ENCODE measurements at regions not wholly inside any gene's neighbourhood (a gene's known extent, or its start where the extent isn't known, plus 50 kb on each side); places are given as distances from the start of the nearest gene placed in this dataset.

GRCh38 chr13:67374391-67374790 lies 144.3 kb upstream of the PCDH9 start:
- DNase-seq, result no peak

GRCh38 chr13:67372868-67373464 lies 142.8 kb upstream of the PCDH9 start:
- DNase-seq, result no peak

GRCh38 chr13:67369895-67370660 lies 139.9 kb upstream of the PCDH9 start:
- DNase-seq, result no peak

GRCh38 chr13:67367399-67367798 lies 137.3 kb upstream of the PCDH9 start:
- DNase-seq, result no peak

DNA sequence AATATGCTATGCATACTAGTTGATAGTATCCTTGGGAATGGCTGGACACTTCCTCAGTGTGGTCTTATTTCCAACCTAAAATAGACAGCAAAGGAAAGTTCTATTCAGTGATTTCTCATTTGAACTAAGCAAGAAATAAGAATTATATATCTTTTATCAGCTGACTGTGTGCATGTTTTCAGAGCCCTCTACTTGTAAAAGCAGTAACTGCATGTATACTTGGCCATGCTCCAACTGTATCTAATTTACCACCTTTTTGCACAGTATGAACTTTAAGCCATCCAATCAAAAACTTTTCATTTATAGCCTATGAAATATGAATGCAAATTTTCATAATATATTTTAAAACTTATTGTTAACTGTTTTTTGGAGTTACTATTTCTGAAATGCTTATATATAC lies 136.4 kb upstream of the PCDH9 start:
- no peak for DNase-seq

GRCh38 chr13:67355812-67356476 lies 125.8 kb upstream of the PCDH9 start:
- DNase-seq, result no peak

GRCh38 chr13:67353941-67354340 lies 123.8 kb upstream of the PCDH9 start:
- no peak for DNase-seq

- DNase-seq, result no peak
Observed at GRCh38 chr13:67353031-67353430, 122.9 kb upstream of the PCDH9 start.

DNA sequence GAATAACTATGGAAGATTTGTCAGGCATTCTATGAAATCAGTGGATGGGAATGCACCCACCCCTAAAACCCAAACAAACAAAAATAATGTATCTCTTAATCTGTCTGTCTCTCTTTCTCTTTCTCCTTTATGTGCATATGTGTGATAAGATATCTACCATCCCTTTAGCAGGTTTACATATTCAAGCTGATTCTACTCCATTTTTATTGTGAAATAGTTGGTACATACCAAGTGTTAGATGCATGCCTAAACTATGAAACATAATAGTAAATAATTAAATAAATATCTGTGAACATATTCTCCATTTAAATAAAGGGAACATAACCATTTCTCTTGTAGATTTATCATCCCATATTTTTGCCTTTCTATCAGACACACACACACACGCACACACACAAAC lies 121.8 kb upstream of the PCDH9 start:
- DNase-seq, result no peak

DNA sequence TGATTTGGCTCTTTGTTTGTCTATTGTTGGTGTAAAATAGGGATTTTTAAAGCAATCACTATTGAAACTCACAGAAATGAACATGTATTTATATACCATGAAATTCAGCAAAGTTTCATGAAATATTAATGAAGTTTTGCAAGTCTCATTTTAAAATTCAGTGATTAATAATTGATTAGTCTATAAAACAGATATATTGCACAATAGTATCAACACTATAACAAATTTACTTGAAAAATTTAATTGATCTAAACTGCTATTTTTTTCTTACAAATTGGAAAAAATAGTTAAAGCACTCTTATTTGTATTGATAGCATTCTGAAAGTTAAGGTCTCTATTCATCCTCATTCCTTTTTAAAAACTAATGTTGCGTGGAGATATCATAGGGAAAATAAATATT lies 121.0 kb upstream of the PCDH9 start:
- DNase-seq, result no peak

DNA sequence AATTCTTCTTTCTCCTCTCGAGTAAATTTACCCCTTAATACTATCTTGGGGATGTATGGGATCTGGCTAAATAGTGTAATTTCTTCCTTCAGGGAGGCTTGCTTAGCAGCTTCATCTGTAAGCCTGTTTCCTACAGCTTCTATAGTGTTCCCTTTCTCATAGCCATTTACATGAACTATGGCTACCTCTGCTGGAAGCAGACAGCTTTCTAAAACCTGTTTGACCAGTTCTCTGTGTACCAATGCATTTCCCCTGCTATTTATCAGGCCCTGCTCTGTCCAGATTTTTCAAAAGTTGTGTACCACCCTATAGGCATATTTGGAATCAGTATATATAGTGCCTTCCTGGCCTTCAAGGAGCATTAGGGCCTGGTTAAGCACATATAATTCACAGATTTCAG lies 113.6 kb upstream of the PCDH9 start:
- DNase-seq, result no peak

GRCh38 chr13:67341406-67341805 lies 111.3 kb upstream of the PCDH9 start:
- DNase-seq, result no peak

DNA sequence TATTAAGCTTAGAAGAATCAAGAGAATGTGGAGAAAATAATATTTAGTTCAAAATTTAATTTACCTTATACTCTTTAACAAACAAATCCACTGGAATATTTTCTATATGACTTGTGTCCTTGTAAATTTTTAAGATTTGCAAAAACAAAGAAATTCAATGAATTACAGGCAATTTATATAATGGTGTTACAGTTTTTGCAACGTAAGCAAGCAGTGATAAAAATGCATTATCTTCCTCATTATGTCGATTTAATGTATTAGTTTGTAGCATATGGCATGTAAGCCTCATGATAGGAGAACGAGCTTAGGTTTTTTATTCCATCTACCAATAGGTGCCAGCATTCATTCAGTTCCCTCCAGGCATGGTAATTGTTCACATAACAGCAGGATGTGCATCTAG lies 100.0 kb upstream of the PCDH9 start:
- DNase-seq, result no peak

DNA sequence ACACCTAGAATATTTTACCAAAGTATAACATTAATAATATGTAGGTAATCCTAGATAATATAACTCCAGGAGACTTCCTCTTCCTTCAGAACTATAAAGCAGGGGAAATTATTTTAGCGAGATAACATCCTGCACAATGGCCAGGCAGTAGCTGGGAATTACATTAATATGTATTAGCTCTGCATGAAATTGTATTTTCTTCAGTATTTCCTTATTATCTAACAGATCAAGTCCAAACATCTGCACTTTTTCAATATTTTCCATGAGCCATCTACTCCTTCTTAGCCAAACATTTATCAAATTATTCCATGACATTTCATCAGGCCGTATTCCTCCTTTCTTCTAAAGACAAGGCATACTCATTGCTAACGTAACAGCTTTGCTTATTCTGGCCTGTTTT lies 98.8 kb upstream of the PCDH9 start:
- no peak for DNase-seq

DNA sequence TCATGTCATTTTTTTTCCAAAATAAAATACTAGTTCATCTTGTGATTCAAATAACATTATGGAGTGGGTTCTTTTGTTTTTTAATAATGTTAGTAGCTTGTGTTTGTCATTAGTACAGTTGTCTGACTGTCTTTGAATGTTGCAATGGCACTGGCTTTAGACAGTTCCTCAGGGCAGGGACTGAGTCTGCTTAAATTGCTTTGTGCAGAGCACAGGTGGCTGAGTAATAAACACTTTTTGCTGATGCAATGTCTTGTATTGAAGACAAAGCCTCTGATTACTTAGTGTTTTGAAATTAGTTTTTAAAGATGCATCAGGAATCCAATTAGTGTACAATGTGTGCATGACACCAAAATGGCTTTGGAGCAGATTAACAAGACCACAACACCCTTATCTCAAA lies 88.7 kb upstream of the PCDH9 start:
- DNase-seq, result no peak

GRCh38 chr13:67318398-67318797 lies 88.3 kb upstream of the PCDH9 start:
- DNase-seq, result no peak

DNA sequence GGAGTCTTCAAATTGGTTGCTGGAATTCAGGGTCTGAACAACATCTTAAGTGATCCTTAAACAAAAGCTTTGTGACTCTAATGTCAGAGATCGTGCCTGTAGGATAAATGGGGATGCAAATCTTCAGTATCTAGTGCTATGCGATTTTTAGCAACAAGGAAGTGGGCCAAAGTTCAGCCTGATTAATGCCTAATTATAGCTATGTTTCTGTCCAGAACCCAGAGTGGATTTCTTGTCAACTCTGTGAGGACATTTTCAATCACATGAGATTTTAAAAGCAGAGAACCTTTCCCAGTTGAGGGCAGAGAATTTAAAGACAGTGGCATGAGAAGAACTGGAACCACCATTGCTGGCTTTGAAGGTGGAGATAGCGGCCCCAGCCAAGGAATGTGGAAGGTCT lies 84.3 kb upstream of the PCDH9 start:
- no peak for DNase-seq

DNA sequence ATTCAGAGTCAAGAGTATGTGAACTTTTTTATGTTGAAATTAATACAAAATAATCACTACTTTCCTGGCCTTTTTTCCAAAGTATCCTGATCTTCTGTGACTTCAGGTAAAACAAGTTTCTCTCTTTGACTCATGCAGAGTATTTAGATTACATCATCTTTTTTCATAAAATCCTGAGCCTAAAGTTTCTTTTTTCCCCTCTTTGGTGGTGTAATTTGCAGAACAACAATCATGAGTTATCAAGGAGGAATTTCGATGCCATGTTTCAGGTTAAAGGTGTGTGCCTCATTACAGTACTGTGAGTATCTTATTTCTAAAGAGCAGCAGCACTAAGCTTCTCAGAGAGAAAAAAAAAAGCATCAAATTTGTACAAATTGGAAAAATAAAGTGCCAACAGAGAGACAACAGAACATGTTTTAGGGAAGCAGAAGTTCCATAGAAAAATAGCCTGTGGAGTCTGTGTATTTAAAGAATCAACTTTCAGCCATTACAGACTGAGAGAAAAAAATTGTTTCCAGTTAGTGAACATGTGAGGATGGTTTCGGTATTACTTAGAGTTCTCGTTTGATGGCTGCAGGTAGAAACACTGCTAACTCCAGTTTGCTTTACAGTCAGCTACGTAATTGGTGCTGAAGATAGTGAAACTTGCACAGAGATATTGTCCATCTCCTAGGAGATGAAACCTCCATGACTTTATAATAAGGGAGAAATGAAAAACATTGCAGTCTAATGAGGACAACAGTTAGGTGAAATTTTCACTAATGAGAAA lies 78.1 kb upstream of the PCDH9 start:
- no peak for DNase-seq

- DNase-seq, result no peak
Observed at GRCh38 chr13:67306742-67307141, 76.6 kb upstream of the PCDH9 start.

DNA sequence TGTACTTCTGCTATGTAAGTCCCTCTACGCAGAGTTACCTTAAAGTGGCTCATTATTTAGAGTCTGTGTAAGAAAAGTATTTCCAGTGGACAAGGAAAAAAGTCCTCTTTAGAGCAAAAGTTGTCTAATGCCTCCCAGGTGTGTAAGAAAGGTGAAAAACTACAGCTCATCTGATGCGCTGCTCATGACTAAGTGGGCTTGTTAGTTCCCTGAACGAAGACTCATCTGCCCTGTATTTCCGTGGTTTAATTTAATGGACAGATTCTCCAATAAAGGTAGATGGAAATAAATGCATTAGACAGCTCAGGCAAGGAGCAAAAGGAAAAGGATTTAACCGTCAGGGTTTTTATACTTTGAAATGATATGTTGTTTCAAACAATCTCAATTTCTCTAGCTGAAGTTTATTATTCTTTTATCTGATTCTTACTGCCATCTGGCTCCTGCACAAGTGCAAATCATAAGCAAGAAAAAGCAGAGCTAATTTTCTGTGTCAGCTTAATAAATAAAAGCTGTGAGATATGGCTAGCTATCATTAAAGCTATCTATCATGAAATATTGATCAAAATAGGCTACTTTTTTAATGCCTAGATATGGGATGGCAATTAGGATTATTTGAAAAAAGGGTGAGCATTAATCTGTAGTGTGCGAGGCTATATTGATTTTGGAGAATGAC lies 73.7 kb upstream of the PCDH9 start:
- no peak for DNase-seq

- no peak for DNase-seq
Observed at GRCh38 chr13:67299751-67300150, 69.6 kb upstream of the PCDH9 start.

DNA sequence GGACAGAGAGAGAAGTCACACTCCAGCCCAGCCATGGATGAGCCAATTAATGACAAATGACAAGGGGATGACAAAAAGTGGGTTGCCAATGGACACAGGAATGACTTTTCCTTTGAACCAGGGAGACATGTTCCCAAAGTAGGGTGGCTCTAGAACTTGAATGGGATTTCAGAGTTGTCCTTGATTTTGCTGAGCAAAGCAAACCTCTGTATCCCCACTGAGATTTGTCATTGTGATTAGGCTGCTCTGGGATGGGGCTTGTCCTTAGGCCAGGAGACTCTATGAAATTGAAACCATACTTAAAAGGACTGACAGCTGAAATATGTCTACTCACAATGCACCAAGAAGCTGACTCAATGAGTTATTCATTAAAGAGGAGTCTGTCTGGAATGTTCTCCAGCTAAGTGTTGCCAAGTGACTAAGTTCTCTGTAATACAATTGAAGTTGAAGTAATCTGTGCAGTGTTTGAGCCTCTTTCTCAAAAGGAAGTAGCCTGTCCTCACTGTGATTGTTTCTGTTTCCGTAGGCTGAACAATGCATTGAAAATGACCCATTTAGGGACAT lies 69.0 kb upstream of the PCDH9 start:
- DNase-seq, result no peak

GRCh38 chr13:67298297-67298696 lies 68.2 kb upstream of the PCDH9 start:
- DNase-seq, result no peak
